DOHH2 (cell line): ENCODE measurements at regions not wholly inside any gene's neighbourhood (a gene's known extent, or its start where the extent isn't known, plus 50 kb on each side); places are given as distances from the start of the nearest gene placed in this dataset.

Source experiments
- H3F3A ChIP-seq: fragments of 200-600 bp; sonication (generic), shearing (Covaris generic); 2 replicates; pipeline ENCODE4 v1.6.0; 2016; ENCODE audit warnings: antibody characterized with exemption, mild to moderate bottlenecking; ENCODE audit not compliant: control insufficient read depth, insufficient read depth
- H3K27ac ChIP-seq: fragments of 200-600 bp; sonication (generic); 2 replicates; pipeline ENCODE4 v1.5.1; 2014; ENCODE audit warnings: low read depth, mild to moderate bottlenecking, low read length, moderate library complexity
- H3K27me3 ChIP-seq: fragments of 200-600 bp; sonication (generic); 2 replicates; pipeline ENCODE4 v1.6.1; 2014; ENCODE audit warnings: mild to moderate bottlenecking, low read length, mixed read lengths; ENCODE audit not compliant: control insufficient read depth
- H3K36me3 ChIP-seq: fragments of 200-600 bp; sonication (generic); 2 replicates; pipeline ENCODE4 v1.6.1; 2014; ENCODE audit warnings: mild to moderate bottlenecking, low read length, moderate library complexity, mixed read lengths; ENCODE audit not compliant: control insufficient read depth
- H3K4me1 ChIP-seq: fragments of 200-600 bp; sonication (generic); 2 replicates; pipeline ENCODE4 v1.6.1; 2014; ENCODE audit warnings: mild to moderate bottlenecking, low read length, mixed read lengths; ENCODE audit not compliant: control insufficient read depth
- H3K4me2 ChIP-seq: fragments of 200-600 bp; sonication (generic); 2 replicates; pipeline ENCODE4 v1.6.0; 2014; ENCODE audit warnings: mild to moderate bottlenecking, low read length, moderate library complexity
- H3K4me3 ChIP-seq: fragments of 200-600 bp; sonication (generic); 2 replicates; pipeline ENCODE4 v1.5.1; 2014; ENCODE audit warnings: mild to moderate bottlenecking, low read length, mixed read lengths
- H3K79me2 ChIP-seq: fragments of 200-600 bp; sonication (generic); 2 replicates; pipeline ENCODE4 v1.6.1; 2014; ENCODE audit warnings: mild to moderate bottlenecking, low read length, mixed read lengths; ENCODE audit not compliant: control insufficient read depth
- H3K9me2 ChIP-seq: fragments of 200-600 bp; sonication (generic); replicated peaks from 2 replicates; pipeline ENCODE4 v1.6.1; 2014; ENCODE audit warnings: mild to moderate bottlenecking, low read length, mixed read lengths; ENCODE audit not compliant: control insufficient read depth
- H3K9me3 ChIP-seq: fragments of 200-600 bp; sonication (generic); 2 replicates; pipeline ENCODE4 v1.6.1; 2014; ENCODE audit warnings: antibody characterized with exemption, low read length, mixed read lengths; ENCODE audit not compliant: control insufficient read depth, insufficient read depth
- H4K20me1 ChIP-seq: fragments of 200-600 bp; sonication (generic); 2 replicates; pipeline ENCODE4 v1.6.0; 2014; ENCODE audit warnings: low read depth, mild to moderate bottlenecking, antibody characterized with exemption, low read length, moderate library complexity; ENCODE audit not compliant: control insufficient read depth, insufficient read depth
- EZH2phosphoT487 ChIP-seq: fragments of 200-600 bp; sonication (generic); IDR thresholded peaks from 2 replicates; pipeline ENCODE4 v1.6.1; 2017; ENCODE audit warnings: borderline replicate concordance, mild to moderate bottlenecking, antibody characterized with exemption, low read length, moderate library complexity, mixed read lengths
- TF ChIP-seq, protein P1 (sequence below): fragments of 200-600 bp; sonication (generic); IDR thresholded peaks from one replicate; pipeline ENCODE4 v1.5.1; 2014; ENCODE audit warnings: antibody characterized with exemption, mild to moderate bottlenecking, low read depth, low read length; ENCODE audit not compliant: poor library complexity, severe bottlenecking

DNA sequence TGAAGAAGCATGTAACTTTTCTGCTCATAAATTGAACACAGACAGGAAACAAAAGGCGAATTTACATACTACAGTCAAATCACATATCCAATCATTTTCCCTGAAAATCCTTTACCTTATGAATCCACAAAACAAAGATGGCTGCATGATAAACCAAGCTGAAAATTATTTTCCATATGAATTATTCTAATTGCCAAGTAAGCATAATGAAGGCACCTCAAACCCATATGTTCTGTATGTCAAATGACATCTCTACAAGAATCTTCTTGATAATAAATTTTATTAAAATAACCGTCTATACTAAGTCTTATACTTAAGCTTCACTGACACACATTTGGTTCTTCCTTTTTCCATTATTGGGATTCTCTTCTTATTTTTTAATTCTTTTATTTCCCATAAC lies 1242.6 kb downstream of the CNTNAP5 start:
- Histone ChIP-seq H3K4me3 (no peak overlapping the region), H3K4me1 (no peaks in the 10 kb centered on the region), H4K20me1 (no peaks in the 10 kb centered on the region), H3K27me3 (no peaks in the 10 kb centered on the region), H3F3A (no peaks in the 10 kb centered on the region), H3K79me2 (no peaks in the 10 kb centered on the region), H3K27ac (no peak overlapping the region), H3K9me3 (no peaks in the 10 kb centered on the region), H3K4me2 (no peak overlapping the region), H3K36me3 (no peaks in the 10 kb centered on the region), H3K9me2 (no peaks in the 10 kb centered on the region)
- TF ChIP-seq EZH2phosphoT487: no peak
- TF ChIP-seq, protein P1, sequence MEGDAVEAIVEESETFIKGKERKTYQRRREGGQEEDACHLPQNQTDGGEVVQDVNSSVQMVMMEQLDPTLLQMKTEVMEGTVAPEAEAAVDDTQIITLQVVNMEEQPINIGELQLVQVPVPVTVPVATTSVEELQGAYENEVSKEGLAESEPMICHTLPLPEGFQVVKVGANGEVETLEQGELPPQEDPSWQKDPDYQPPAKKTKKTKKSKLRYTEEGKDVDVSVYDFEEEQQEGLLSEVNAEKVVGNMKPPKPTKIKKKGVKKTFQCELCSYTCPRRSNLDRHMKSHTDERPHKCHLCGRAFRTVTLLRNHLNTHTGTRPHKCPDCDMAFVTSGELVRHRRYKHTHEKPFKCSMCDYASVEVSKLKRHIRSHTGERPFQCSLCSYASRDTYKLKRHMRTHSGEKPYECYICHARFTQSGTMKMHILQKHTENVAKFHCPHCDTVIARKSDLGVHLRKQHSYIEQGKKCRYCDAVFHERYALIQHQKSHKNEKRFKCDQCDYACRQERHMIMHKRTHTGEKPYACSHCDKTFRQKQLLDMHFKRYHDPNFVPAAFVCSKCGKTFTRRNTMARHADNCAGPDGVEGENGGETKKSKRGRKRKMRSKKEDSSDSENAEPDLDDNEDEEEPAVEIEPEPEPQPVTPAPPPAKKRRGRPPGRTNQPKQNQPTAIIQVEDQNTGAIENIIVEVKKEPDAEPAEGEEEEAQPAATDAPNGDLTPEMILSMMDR: no peak

DNA sequence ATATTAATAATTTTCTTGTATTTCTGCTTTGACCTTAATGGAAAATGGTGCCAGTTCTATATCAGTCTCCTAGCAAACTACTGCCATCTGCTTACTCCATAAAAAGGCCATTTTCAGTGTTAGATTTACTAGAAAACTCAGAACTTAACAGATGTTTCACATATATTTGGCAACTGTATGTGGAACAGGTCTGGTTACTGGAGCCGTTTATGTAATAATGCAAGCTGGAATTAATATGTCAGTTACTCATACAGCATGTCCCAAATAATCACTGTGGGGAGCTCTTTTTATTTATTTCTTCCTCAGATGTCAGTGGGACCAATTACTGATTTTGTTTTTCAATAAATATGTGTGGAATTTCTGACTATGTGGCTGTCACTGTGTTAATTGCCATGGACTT lies 1247.6 kb downstream of the CNTNAP5 start:
- Histone ChIP-seq H4K20me1 (no peaks in the 10 kb centered on the region), H3K4me1 (no peaks in the 10 kb centered on the region), H3K79me2 (no peaks in the 10 kb centered on the region), H3K27me3 (no peaks in the 10 kb centered on the region), H3K4me3 (no peak overlapping the region), H3K36me3 (no peaks in the 10 kb centered on the region), H3F3A (no peaks in the 10 kb centered on the region), H3K9me3 (no peaks in the 10 kb centered on the region), H3K9me2 (no peaks in the 10 kb centered on the region), H3K4me2 (no peak overlapping the region), H3K27ac (no peak overlapping the region)
- TF ChIP-seq, protein P1: no peak
- no peak for TF ChIP-seq EZH2phosphoT487

GRCh38 chr2:125274718-125275117 lies 1249.6 kb downstream of the CNTNAP5 start:
- Histone ChIP-seq H3K4me1 (no peaks in the 10 kb centered on the region), H3K79me2 (no peaks in the 10 kb centered on the region), H4K20me1 (no peaks in the 10 kb centered on the region), H3K4me3 (no peak overlapping the region), H3K4me2 (no peak overlapping the region), H3F3A (no peaks in the 10 kb centered on the region), H3K9me3 (no peaks in the 10 kb centered on the region; the same call in 1 of the 2 replicates), H3K27ac (no peak overlapping the region), H3K9me2 (no peaks in the 10 kb centered on the region), H3K27me3 (no peaks in the 10 kb centered on the region), H3K36me3 (no peaks in the 10 kb centered on the region)
- TF ChIP-seq, protein P1: no peak
- TF ChIP-seq EZH2phosphoT487: no peak
